Stomach (tissue), 8 donors: ENCODE measurements at regions not wholly inside any gene's neighbourhood (a gene's known extent, or its start where the extent isn't known, plus 50 kb on each side); places are given as distances from the start of the nearest gene placed in this dataset.

Source experiments
- DNase-seq, 2 donors: peaks; one replicate each; pipeline versions ENCODE4 v3.0.0 to v3.0.0-alpha.2; 2013 to 2019
- H3K27ac ChIP-seq, 5 donors: fragments of 200-600 bp in 4 of 5; sonication (generic) in 4 of 5; one replicate each; pipeline ENCODE4 v1.5.1; 2013 to 2019; ENCODE audit warnings: mild to moderate bottlenecking in 1 of 5, moderate library complexity in 1 of 5
- H3K27me3 ChIP-seq, 3 donors: fragments of 200-600 bp; sonication (generic); one replicate each; pipeline ENCODE4 v1.5.1; 2017 to 2019; ENCODE audit warnings: mixed run types in 1 of 3
- H3K36me3 ChIP-seq, 4 donors: fragments of 200-600 bp; sonication (generic); 1 replicate in 3 of 4; 2 replicates in 1 of 4; pipeline ENCODE4 v1.5.1; 2016 to 2019
- H3K4me1 ChIP-seq, 4 donors: fragments of 200-600 bp; sonication (generic); one replicate each; pipeline ENCODE4 v1.5.1; 2016 to 2019
- H3K4me3 ChIP-seq, 4 donors: fragments of 200-600 bp; sonication (generic) in 3 of 4; one replicate each; pipeline ENCODE4 v1.5.1; 2016 to 2019; ENCODE audit warnings: mild to moderate bottlenecking in 1 of 4
- H3K9me3 ChIP-seq, 4 donors: fragments of 200-600 bp; sonication (generic); one replicate each; pipeline ENCODE4 v1.5.1; 2016 to 2019
- EP300 ChIP-seq: sonication (generic); formaldehyde crosslinking; IDR thresholded peaks from one replicate; pipeline ENCODE4 v1.6.1; 2017; ENCODE audit warnings: antibody characterized with exemption
- POLR2A ChIP-seq, 4 donors: fragments of 450-650 bp; IDR thresholded peaks; one replicate each; pipeline ENCODE4 v1.6.1; 2016; ENCODE audit warnings: antibody characterized with exemption in 4 of 4, control low read depth in 2 of 4, mild to moderate bottlenecking in 1 of 4, moderate library complexity in 1 of 4
- POLR2AphosphoS5 ChIP-seq, 3 donors: sonication (generic); formaldehyde crosslinking; IDR thresholded peaks; one replicate each; pipeline ENCODE4 v1.6.1; 2016; ENCODE audit warnings: antibody characterized with exemption in 3 of 3
- WGBS, 5 donors: extraction: QIAGEN DNeasy Blood & Tissue Kit in 3 of 5; methylation state at CpG; one replicate each; pipeline versions ENCODE4 v1.1.5 to v1.1.7; 2013 to 2018; 5-methylcytosine and 5-hydroxymethylcytosine counted together
- intact Hi-C: fragments of 100-400 bp; cut with DNase I; formaldehyde crosslinking; loops from one replicate; pipeline ENCODE4 v1.15.1; 2023; ENCODE audit warnings: low total_unique reads
- TF ChIP-seq, protein P1 (sequence below), 7 experiments: fragments of 450-650 bp in 4 of 7; fragments of 200-600 bp in 3 of 7; sonication (generic) in 3 of 7; IDR thresholded peaks; one replicate each; pipeline ENCODE4 v1.5.1; 2016 to 2019; ENCODE audit warnings: antibody characterized with exemption in 7 of 7, control low read depth in 2 of 7, mild to moderate bottlenecking in 1 of 7
- donor health status: healthy with polysubstance abuse.
- donor health status: Bipolar disorder and iron deficiency.
- donor health status: healthy.

DNA sequence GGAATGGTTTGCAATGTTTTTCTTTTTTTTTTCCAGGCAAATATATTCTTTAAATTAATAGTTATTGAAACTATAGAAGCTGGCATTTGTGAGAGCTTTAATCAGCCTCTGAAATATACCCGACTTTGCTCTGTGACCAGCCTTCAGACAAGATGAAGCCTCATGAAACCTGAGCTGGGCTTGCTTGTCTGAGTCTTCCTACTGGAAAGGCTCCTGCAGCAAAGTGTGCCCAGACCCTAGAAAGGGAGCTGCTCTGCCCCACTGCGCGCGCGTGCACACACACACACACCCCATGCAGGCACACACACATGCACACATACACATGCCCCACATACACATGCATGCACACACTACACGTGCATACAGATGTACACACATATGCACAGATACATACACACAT lies 203.3 kb upstream of the NT5C1B start:
- intact Hi-C loops, result no loop called here
- Histone ChIP-seq H3K27me3 (no peaks in the 10 kb centered on the region), H3K36me3 (no peaks in the 10 kb centered on the region), H3K4me3 (no peak overlapping the region), H3K27ac (peak overlapping the region in 1 of 5 donors; percentile 27), H3K9me3 (no peaks in the 10 kb centered on the region), H3K4me1 (peaks cover 0 to 36% (median 10%) of the 10 kb centered on the region in 4 donors)
- WGBS, 5 donors, result 83 to 92% (median 91%) methylated on average over 6 of the region's 6 CpGs
- TF ChIP-seq POLR2A (IDR thresholded peaks at IDR 0.05), result no peak
- no peak for DNase-seq

DNA sequence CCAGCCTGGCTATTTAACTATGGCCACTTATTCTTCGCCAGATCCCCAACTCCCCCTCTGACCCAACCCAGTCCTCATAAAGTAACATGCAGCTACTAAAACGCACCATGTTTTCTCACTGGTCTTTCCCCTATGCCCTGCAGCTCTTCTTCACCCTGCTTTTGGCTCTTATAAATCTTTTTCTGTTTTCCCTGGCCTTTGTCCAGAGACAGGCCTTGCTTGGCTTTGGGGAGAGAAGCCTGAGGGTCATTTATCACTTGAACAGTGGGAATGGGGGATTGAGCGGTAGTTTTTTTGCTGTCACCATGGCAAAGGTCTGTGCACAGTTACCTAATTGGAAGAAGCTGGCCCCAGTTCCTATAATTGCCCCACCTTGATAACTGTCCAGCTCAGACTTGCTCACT lies 202.9 kb upstream of the NT5C1B start:
- peak in 1 of 2 donors; percentile 53 for DNase-seq
- peak overlapping the region in 2 of 5 donors; percentile 27 to 50 for H3K27ac ChIP-seq
- no peaks in the 10 kb centered on the region for H3K27me3 ChIP-seq
- no peak overlapping the region for H3K4me3 ChIP-seq
- TF ChIP-seq EP300, result no peak
- TF ChIP-seq, protein P1, sequence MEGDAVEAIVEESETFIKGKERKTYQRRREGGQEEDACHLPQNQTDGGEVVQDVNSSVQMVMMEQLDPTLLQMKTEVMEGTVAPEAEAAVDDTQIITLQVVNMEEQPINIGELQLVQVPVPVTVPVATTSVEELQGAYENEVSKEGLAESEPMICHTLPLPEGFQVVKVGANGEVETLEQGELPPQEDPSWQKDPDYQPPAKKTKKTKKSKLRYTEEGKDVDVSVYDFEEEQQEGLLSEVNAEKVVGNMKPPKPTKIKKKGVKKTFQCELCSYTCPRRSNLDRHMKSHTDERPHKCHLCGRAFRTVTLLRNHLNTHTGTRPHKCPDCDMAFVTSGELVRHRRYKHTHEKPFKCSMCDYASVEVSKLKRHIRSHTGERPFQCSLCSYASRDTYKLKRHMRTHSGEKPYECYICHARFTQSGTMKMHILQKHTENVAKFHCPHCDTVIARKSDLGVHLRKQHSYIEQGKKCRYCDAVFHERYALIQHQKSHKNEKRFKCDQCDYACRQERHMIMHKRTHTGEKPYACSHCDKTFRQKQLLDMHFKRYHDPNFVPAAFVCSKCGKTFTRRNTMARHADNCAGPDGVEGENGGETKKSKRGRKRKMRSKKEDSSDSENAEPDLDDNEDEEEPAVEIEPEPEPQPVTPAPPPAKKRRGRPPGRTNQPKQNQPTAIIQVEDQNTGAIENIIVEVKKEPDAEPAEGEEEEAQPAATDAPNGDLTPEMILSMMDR (IDR thresholded peaks at IDR 0.05), result no peak
- TF ChIP-seq POLR2AphosphoS5 (IDR thresholded peaks at IDR 0.05), result no peak
- no peak for TF ChIP-seq POLR2A (IDR thresholded peaks at IDR 0.05)
- no peaks in the 10 kb centered on the region for H3K9me3 ChIP-seq
- H3K4me1 ChIP-seq, result peaks cover 0 to 36% (median 10%) of the 10 kb centered on the region in 4 donors
- intact Hi-C loops, result no loop called here
- WGBS, 5 donors, result 69 to 81% (median 74%) methylated on average over 3 of the region's 3 CpGs
- no peaks in the 10 kb centered on the region for H3K36me3 ChIP-seq

DNA sequence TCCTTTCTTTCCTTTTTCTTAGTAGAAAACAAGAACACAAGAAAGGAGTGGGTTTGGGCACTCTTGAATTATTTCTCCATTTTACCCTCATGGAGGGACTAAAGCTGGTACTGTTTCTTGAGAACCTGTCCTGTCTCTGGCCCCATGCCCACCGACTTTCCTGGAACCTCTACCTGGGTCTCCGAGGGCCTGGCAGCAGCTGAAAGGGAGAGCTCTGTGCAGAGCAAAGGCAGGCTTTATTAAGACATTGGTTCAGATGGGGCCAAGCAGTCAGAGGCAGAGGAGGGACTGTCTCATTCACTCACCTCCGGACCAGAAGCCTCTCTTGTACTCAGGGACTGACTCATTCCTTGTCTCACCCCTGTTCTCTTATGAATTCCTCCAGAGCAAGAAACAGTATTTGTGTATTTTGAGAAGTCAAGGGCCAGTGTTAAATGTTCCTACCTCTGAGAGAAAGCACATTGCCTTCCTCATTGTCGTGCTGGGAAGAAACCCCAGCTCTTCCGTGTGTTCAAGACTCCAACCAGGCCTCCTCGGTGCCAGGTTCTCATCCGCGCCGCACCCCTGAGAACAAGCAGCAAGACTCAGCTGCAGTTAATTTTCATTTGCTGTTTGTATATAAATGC lies 201.9 kb upstream of the NT5C1B start:
- peak in 1 of 2 donors; percentile 49 for DNase-seq
- Histone ChIP-seq H3K27me3 (no peaks in the 10 kb centered on the region), H3K9me3 (no peaks in the 10 kb centered on the region), H3K4me3 (no peak overlapping the region), H3K4me1 (peaks cover 0 to 36% (median 9%) of the 10 kb centered on the region in 4 donors), H3K27ac (peak overlapping the region in 2 of 5 donors; percentile 6 to 55), H3K36me3 (no peaks in the 10 kb centered on the region)
- 80 to 95% (median 94%) methylated on average over 9 of the region's 9 CpGs for WGBS, 5 donors
- intact Hi-C loops, result no loop called here
- TF ChIP-seq POLR2AphosphoS5 (IDR thresholded peaks at IDR 0.05), result peak in 1 of 3 donors; percentile 62
- no peak for TF ChIP-seq POLR2A (IDR thresholded peaks at IDR 0.05)

DNA sequence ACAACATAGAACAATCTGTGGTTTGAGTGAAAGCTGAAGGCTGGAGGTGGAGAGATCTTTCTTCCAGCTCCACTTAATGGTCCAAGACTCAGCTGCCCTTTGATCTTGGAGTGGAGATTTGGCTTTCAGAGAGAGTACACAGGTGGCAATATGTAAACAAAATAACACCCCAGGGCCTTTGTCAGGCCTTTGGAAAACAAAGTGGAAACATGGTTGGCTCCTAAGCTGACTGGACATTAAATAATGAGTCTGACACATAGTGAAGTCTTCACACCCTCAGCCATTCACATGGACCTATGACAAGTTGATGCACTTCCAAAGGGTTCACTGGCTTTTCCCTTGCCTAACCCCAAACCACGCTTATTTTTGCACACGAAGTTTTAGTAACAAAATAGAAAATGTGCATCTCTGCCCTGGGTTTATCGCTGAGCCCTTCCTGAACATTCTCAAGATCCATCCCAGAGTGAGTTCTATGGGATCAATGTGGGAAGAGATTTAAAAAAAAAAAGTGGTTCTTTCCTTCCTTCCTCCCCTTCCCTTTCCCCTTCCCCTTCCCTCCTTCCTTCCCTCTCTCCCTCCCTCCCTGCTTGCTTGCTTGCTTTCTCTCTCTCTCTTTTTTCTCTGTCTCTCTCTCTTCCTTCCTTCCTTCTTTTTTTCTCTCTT lies 201.3 kb upstream of the NT5C1B start:
- 74 to 88% (median 77%) methylated on average over 3 of the region's 3 CpGs for WGBS, 5 donors
- Histone ChIP-seq H3K27me3 (no peaks in the 10 kb centered on the region), H3K9me3 (no peaks in the 10 kb centered on the region), H3K4me3 (no peak overlapping the region), H3K27ac (peak overlapping the region in 2 of 5 donors; percentile 6 to 55), H3K4me1 (peaks cover 0 to 36% (median 6%) of the 10 kb centered on the region in 4 donors), H3K36me3 (no peaks in the 10 kb centered on the region)
- intact Hi-C loops, result no loop called here
- DNase-seq, result no peak
- TF ChIP-seq, protein P1 (IDR thresholded peaks at IDR 0.05), result no peak
- TF ChIP-seq POLR2A (IDR thresholded peaks at IDR 0.05) (no peak), EP300 (no peak), POLR2AphosphoS5 (IDR thresholded peaks at IDR 0.05) (no peak)

DNA sequence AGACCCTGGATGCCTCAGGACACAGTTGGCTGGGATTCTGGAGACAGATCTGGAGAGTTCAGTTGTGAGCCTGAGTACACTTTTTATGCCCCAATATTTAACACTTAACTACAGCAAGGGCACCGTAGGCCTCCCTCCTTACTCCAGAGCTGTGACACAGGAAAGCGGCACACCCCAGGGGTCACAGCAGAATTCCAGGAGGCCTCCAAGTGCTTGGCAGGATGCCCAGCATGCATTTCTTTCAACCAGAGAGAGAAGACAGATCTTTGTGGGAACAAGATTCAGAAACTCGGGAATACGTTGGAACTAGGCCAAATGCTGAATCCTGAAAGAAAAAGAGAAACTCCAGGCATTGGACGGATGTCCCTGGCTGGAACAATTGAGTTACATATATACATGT lies 199.2 kb upstream of the NT5C1B start:
- Histone ChIP-seq H3K27me3 (no peaks in the 10 kb centered on the region), H3K4me3 (no peak overlapping the region), H3K9me3 (no peaks in the 10 kb centered on the region), H3K27ac (peak overlapping the region in 1 of 5 donors; percentile 18), H3K36me3 (no peaks in the 10 kb centered on the region), H3K4me1 (peaks cover 0 to 36% (median 6%) of the 10 kb centered on the region in 4 donors)
- intact Hi-C loops, result no loop called here
- 52 to 76% (median 72%) methylated on average over 5 of the region's 5 CpGs for WGBS, 5 donors
- TF ChIP-seq POLR2AphosphoS5 (IDR thresholded peaks at IDR 0.05), result peak in 1 of 3 donors; percentile 10
- TF ChIP-seq, protein P1 (IDR thresholded peaks at IDR 0.05), result no peak
- DNase-seq, result peak in 1 of 2 donors; percentile 73
